GM19025 (cell line): ENCODE measurements at regions not wholly inside any gene's neighbourhood (a gene's known extent, or its start where the extent isn't known, plus 50 kb on each side); places are given as distances from the start of the nearest gene placed in this dataset.
"Not testable (repeated sequence)": the region's sequence is repeated elsewhere in the genome, so short reads cannot be mapped to it uniquely, and the experiment has no call there.

Source experiments
- ATAC-seq: cut with Tn5 transposase; IDR thresholded peaks from one replicate; pipeline ENCODE4 v1.9.1; 2021; ENCODE audit warnings: mild to moderate bottlenecking, low read depth, moderate library complexity; ENCODE audit not compliant: unreplicated experiment

GRCh38 chr12:127822809-127823411, 444.1 kb upstream of the TMEM132C start:
- ATAC-seq, result no peak

- ATAC-seq, result no peak
Observed at GRCh38 chr12:127823801-127824200, 443.2 kb upstream of the TMEM132C start.

GRCh38 chr12:127829281-127830064, 437.5 kb upstream of the TMEM132C start:
- ATAC-seq, result no peak

- ATAC-seq, result no peak
Observed at GRCh38 chr12:127830065-127830460, 436.9 kb upstream of the TMEM132C start.

- ATAC-seq, result no peak
Observed at GRCh38 chr12:127830730-127831129, 436.2 kb upstream of the TMEM132C start.

- ATAC-seq, result no peak
Observed at GRCh38 chr12:127832172-127832571, 434.8 kb upstream of the TMEM132C start.

GRCh38 chr12:127836802-127837201, 430.2 kb upstream of the TMEM132C start:
- not testable (repeated sequence) for ATAC-seq

GRCh38 chr12:127857661-127858060, 409.3 kb upstream of the TMEM132C start:
- no peak for ATAC-seq

GRCh38 chr12:127860536-127860935, 406.4 kb upstream of the TMEM132C start:
- no peak for ATAC-seq

- ATAC-seq, result no peak
Observed at GRCh38 chr12:127861406-127861805, 405.6 kb upstream of the TMEM132C start.

GRCh38 chr12:127873306-127873705, 393.7 kb upstream of the TMEM132C start:
- ATAC-seq, result no peak

GRCh38 chr12:127881371-127882140, 385.4 kb upstream of the TMEM132C start:
- ATAC-seq, result no peak

GRCh38 chr12:127883013-127883412, 384.0 kb upstream of the TMEM132C start:
- ATAC-seq, result no peak

- ATAC-seq, result no peak
Observed at GRCh38 chr12:127885954-127886750, 380.8 kb upstream of the TMEM132C start.

- ATAC-seq, result no peak
Observed at GRCh38 chr12:127886827-127887226, 380.1 kb upstream of the TMEM132C start.

GRCh38 chr12:127888943-127889719, 377.8 kb upstream of the TMEM132C start:
- ATAC-seq, result no peak

- ATAC-seq, result no peak
Observed at GRCh38 chr12:127893895-127894609, 372.9 kb upstream of the TMEM132C start.

- no peak for ATAC-seq
Observed at GRCh38 chr12:127896661-127897060, 370.3 kb upstream of the TMEM132C start.

- no peak for ATAC-seq
Observed at GRCh38 chr12:127898616-127899015, 368.4 kb upstream of the TMEM132C start.
